Nephron (organoid): ENCODE measurements at regions not wholly inside any gene's neighbourhood (a gene's known extent, or its start where the extent isn't known, plus 50 kb on each side); places are given as distances from the start of the nearest gene placed in this dataset.

Source experiments
- H3K27ac Mint-ChIP-seq, 3 experiments: 2 replicates each; pipeline ENCODE4 v1.8.0; 2020; ENCODE audit warnings: mixed read lengths in 3 of 3, mild to moderate bottlenecking in 2 of 3, moderate library complexity in 1 of 3
- H3K27me3 Mint-ChIP-seq: 2 replicates; pipeline ENCODE4 v1.8.0; 2021; ENCODE audit warnings: low read depth, mild to moderate bottlenecking, moderate library complexity, mixed read lengths
- H3K36me3 Mint-ChIP-seq: 2 replicates; pipeline ENCODE4 v1.8.0; 2020; ENCODE audit warnings: low read depth, mixed read lengths
- H3K4me1 Mint-ChIP-seq: 2 replicates; pipeline ENCODE4 v1.8.0; 2020; ENCODE audit warnings: mixed read lengths
- H3K4me3 Mint-ChIP-seq, 3 experiments: 2 replicates each; pipeline ENCODE4 v1.8.0; 2020; ENCODE audit warnings: mild to moderate bottlenecking in 3 of 3, mixed read lengths in 3 of 3, moderate library complexity in 2 of 3
- H3K9me3 Mint-ChIP-seq: 2 replicates; pipeline ENCODE4 v1.8.0; 2020; ENCODE audit warnings: mixed read lengths
- CTCF ChIP-seq, 3 experiments: fragments of 200-600 bp; sonication (generic); IDR thresholded peaks; one replicate each; pipeline ENCODE4 v1.5.0; 2021; ENCODE audit warnings: antibody characterized with exemption in 3 of 3; ENCODE audit not compliant: unreplicated experiment in 3 of 3

GRCh38 chr14:34190717-34191116 is 239.8 kb upstream of the EGLN3 start:
- no peaks in the 10 kb centered on the region for H3K9me3 Mint-ChIP-seq
- H3K4me3 Mint-ChIP-seq, result no peak overlapping the region
- H3K4me1 Mint-ChIP-seq, result no peaks in the 10 kb centered on the region
- H3K27me3 Mint-ChIP-seq, result no peaks in the 10 kb centered on the region
- no peak for TF ChIP-seq CTCF (IDR thresholded peaks at IDR 0.05; ENCODE audit: unreplicated experiment in 3 of 3)
- H3K36me3 Mint-ChIP-seq, result no peaks in the 10 kb centered on the region
- no peak overlapping the region for H3K27ac Mint-ChIP-seq

- H3K4me1 Mint-ChIP-seq, result no peaks in the 10 kb centered on the region
- H3K27ac Mint-ChIP-seq, result no peak overlapping the region
- no peaks in the 10 kb centered on the region for H3K27me3 Mint-ChIP-seq
- no peaks in the 10 kb centered on the region for H3K36me3 Mint-ChIP-seq
- no peaks in the 10 kb centered on the region for H3K9me3 Mint-ChIP-seq
- TF ChIP-seq CTCF (IDR thresholded peaks at IDR 0.05; ENCODE audit: unreplicated experiment in 3 of 3), result no peak
- H3K4me3 Mint-ChIP-seq, result no peak overlapping the region
These were observed 239.0 kb upstream of the EGLN3 start for GRCh38 chr14:34189866-34190265.

GRCh38 chr14:34187519-34188044 is 236.7 kb upstream of the EGLN3 start:
- no peaks in the 10 kb centered on the region for H3K36me3 Mint-ChIP-seq
- peaks cover 4% of the 10 kb centered on the region for H3K9me3 Mint-ChIP-seq
- TF ChIP-seq CTCF (IDR thresholded peaks at IDR 0.05; ENCODE audit: unreplicated experiment in 3 of 3), result no peak
- H3K27ac Mint-ChIP-seq, result no peak overlapping the region
- no peak overlapping the region for H3K4me3 Mint-ChIP-seq
- no peaks in the 10 kb centered on the region for H3K4me1 Mint-ChIP-seq
- H3K27me3 Mint-ChIP-seq, result no peaks in the 10 kb centered on the region

GRCh38 chr14:34187061-34187460 is 236.2 kb upstream of the EGLN3 start:
- TF ChIP-seq CTCF (IDR thresholded peaks at IDR 0.05; ENCODE audit: unreplicated experiment in 3 of 3), result no peak
- Mint-ChIP-seq H3K4me1 (no peaks in the 10 kb centered on the region), H3K27ac (no peak overlapping the region), H3K27me3 (no peaks in the 10 kb centered on the region), H3K9me3 (peaks cover 4% of the 10 kb centered on the region), H3K4me3 (no peak overlapping the region), H3K36me3 (no peaks in the 10 kb centered on the region)

- Mint-ChIP-seq H3K4me3 (no peak overlapping the region), H3K27ac (no peak overlapping the region), H3K9me3 (peaks cover 4% of the 10 kb centered on the region), H3K27me3 (no peaks in the 10 kb centered on the region), H3K4me1 (peaks cover 15% of the 10 kb centered on the region), H3K36me3 (no peaks in the 10 kb centered on the region)
- no peak for TF ChIP-seq CTCF (IDR thresholded peaks at IDR 0.05; ENCODE audit: unreplicated experiment in 3 of 3)
These were observed 233.3 kb upstream of the EGLN3 start for GRCh38 chr14:34184126-34184525.

GRCh38 chr14:34183478-34183877 is 232.6 kb upstream of the EGLN3 start:
- Mint-ChIP-seq H3K27ac (no peak overlapping the region), H3K9me3 (peaks cover 4% of the 10 kb centered on the region), H3K4me1 (peaks cover 15% of the 10 kb centered on the region), H3K36me3 (no peaks in the 10 kb centered on the region), H3K4me3 (no peak overlapping the region), H3K27me3 (no peaks in the 10 kb centered on the region)
- TF ChIP-seq CTCF (IDR thresholded peaks at IDR 0.05; ENCODE audit: unreplicated experiment in 3 of 3), result no peak
